MCF 10A (cell line): ENCODE measurements at regions not wholly inside any gene's neighbourhood (a gene's known extent, or its start where the extent isn't known, plus 50 kb on each side); places are given as distances from the start of the nearest gene placed in this dataset.

Experiments
- BruUV-seq: library from RNA; stranded (reverse); fragments of 400-500 nt; replicated peaks from 2 replicates; lab custom pipeline; 2021; lab: Mats Ljungman, UMichigan
- CTCF ChIA-PET: fragments of 300-600 bp; sonication (Branson Sonifier 250); formaldehyde crosslinking; extraction: SDS; loops from one replicate; lab custom pipeline; 2021; ENCODE audit warnings: antibody characterized with exemption, inconsistent platforms; lab: Yijun Ruan, JAX
- POLR2A ChIA-PET: fragments of 300-600, 350-650 bp; sonication (Branson Sonifier 250); formaldehyde crosslinking; extraction: SDS; loops from one replicate; lab custom pipeline; 2020; ENCODE audit warnings: antibody characterized with exemption, inconsistent platforms; lab: Yijun Ruan, JAX
- DNase-seq: peaks from one replicate; pipeline ENCODE4 v3.0.0-alpha.2; 2018; ENCODE audit not compliant: unreplicated experiment
- H3K27ac Mint-ChIP-seq: one replicate; pipeline ENCODE4 v1.8.0; 2022; ENCODE audit warnings: mild to moderate bottlenecking, low read depth, mixed read lengths; ENCODE audit not compliant: unreplicated experiment
- H3K27me3 Mint-ChIP-seq: one replicate; pipeline ENCODE4 v1.8.0; 2022; ENCODE audit warnings: mixed read lengths; ENCODE audit not compliant: insufficient read depth, unreplicated experiment
- H3K36me3 Mint-ChIP-seq: one replicate; pipeline ENCODE4 v1.8.0; 2022; ENCODE audit warnings: mild to moderate bottlenecking, moderate library complexity, mixed read lengths; ENCODE audit not compliant: insufficient read depth, unreplicated experiment
- H3K4me1 Mint-ChIP-seq: one replicate; pipeline ENCODE4 v1.8.0; 2022; ENCODE audit warnings: mixed read lengths; ENCODE audit not compliant: insufficient read depth, unreplicated experiment
- H3K4me3 Mint-ChIP-seq: one replicate; pipeline ENCODE4 v1.8.0; 2022; ENCODE audit warnings: mild to moderate bottlenecking, moderate library complexity, mixed read lengths; ENCODE audit not compliant: unreplicated experiment
- H3K9me3 Mint-ChIP-seq: one replicate; pipeline ENCODE4 v1.8.0; 2022; ENCODE audit warnings: mixed read lengths; ENCODE audit not compliant: unreplicated experiment
- intact Hi-C: fragments of 100-400 bp; cut with micrococcal nuclease; formaldehyde crosslinking; loops from 2 replicates; pipeline ENCODE4 v1.14.1; 2022
- TF ChIP-seq, protein P1 (sequence below): fragments of 200-600 bp; IDR thresholded peaks from one replicate; pipeline ENCODE4 v1.8.0; 2022; ENCODE audit warnings: antibody characterized with exemption, mild to moderate bottlenecking; ENCODE audit not compliant: unreplicated experiment

DNA sequence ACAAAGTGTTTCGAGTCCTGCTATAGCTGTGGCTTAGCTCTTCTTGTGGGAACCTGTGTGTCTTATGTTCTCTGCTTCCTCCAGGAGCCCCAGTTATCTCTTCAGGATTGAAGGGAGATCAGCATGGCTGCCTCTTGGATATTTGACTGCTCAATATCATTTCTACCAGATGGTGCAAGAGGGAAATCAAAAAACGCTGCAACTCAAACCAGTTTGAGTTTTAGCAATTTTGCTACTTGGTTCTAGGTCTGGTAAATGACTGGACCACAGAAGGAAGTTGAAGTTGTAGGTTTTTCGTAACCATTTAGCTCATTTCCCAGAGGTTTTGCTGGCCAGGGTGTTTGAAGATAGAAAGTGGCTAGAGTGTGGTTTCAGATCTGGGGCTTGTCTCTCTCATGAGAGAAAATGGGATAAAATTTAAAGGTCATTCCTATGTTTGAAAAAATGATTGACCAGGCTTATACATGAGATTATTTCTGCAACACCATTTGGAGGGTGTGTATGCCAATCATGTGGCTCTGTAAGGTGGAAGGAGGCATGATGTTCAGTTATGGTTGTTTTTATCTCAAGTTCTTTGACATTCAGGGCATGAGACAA lies 210.4 kb downstream of the SPRY1 start:
- Mint-ChIP-seq H3K36me3 (no peaks in the 10 kb centered on the region), H3K4me1 (no peaks in the 10 kb centered on the region), H3K9me3 (no peaks in the 10 kb centered on the region), H3K27ac (no peak overlapping the region), H3K4me3 (no peak overlapping the region), H3K27me3 (no peaks in the 10 kb centered on the region)
- intact Hi-C loops: no loop called here
- CTCF ChIA-PET: interaction anchor here (1.2 kb wide), 1 partner anchor 165 kb away, joined by 3 read pairs; no protein-coding TSS in a partner anchor
- DNase-seq: no peak
- BruUV-seq: no TSS peak
- POLR2A ChIA-PET: no interaction called here
- TF ChIP-seq, protein P1, sequence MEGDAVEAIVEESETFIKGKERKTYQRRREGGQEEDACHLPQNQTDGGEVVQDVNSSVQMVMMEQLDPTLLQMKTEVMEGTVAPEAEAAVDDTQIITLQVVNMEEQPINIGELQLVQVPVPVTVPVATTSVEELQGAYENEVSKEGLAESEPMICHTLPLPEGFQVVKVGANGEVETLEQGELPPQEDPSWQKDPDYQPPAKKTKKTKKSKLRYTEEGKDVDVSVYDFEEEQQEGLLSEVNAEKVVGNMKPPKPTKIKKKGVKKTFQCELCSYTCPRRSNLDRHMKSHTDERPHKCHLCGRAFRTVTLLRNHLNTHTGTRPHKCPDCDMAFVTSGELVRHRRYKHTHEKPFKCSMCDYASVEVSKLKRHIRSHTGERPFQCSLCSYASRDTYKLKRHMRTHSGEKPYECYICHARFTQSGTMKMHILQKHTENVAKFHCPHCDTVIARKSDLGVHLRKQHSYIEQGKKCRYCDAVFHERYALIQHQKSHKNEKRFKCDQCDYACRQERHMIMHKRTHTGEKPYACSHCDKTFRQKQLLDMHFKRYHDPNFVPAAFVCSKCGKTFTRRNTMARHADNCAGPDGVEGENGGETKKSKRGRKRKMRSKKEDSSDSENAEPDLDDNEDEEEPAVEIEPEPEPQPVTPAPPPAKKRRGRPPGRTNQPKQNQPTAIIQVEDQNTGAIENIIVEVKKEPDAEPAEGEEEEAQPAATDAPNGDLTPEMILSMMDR: no peak

DNA sequence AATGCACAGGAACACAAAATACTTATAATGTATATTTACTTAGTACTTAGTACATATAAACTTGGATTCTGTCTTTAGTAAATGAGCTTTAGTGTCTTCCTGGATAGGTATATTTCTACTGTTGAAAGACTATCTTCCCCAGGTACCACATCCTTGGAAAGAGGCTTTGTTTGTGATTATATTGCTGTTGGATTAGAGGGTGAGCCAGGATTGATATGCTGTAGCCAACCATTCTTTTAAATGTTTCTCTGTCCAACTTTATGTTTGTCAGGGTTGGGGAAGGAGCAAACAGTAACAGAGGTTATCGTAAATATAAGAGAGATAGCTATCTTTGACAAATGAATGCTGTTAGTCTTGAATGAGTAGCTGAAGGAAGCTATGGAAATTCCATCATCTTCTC lies 213.2 kb downstream of the SPRY1 start:
- Mint-ChIP-seq H3K4me1 (no peaks in the 10 kb centered on the region), H3K4me3 (no peak overlapping the region), H3K36me3 (no peaks in the 10 kb centered on the region), H3K9me3 (no peaks in the 10 kb centered on the region), H3K27me3 (no peaks in the 10 kb centered on the region), H3K27ac (no peak overlapping the region)
- TF ChIP-seq, protein P1: no peak
- no TSS peak for BruUV-seq
- intact Hi-C loops: no loop called here
- POLR2A ChIA-PET: no interaction called here
- CTCF ChIA-PET: no interaction called here
- no peak for DNase-seq

DNA sequence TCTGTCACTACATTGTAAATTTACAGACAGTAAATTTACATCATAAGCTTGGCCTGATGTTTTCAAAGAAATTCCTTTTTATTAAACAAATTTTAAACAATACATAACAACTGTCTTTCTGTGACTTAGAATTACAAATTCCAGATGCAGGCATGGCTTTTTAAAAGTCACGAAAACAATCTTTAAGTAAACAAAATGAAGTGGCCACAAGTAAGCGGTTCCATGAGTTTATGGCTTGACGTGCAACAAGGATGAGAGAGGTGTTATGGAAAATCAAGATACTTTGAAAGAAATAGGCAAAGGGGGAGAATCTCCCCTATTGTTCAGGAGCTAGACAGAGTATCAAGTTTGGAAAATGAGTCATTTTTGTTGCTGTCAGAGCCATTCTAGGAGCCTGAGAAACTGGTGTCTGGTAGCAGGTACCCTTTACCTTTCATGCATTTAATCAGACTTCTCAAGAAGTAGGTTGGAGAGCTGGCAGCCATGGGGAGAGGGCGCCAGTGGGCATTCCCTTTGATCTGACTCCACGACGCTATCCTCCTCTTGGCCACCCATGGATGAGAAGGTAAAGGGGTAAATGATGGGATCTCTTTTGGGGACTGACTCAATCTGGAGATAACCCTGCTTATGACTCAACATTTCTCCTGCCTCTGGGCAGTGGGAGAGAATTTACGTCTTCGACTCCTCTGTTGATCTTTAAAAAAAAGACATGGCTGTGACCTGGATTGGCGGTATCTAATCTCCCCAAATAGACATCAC lies 217.2 kb downstream of the SPRY1 start:
- no peaks in the 10 kb centered on the region for H3K27me3 Mint-ChIP-seq
- H3K36me3 Mint-ChIP-seq: no peaks in the 10 kb centered on the region
- ChIA-PET CTCF (no interaction called here), POLR2A (no interaction called here)
- no peaks in the 10 kb centered on the region for H3K4me1 Mint-ChIP-seq
- H3K4me3 Mint-ChIP-seq: no peak overlapping the region
- H3K27ac Mint-ChIP-seq: no peak overlapping the region
- BruUV-seq: no TSS peak
- no peaks in the 10 kb centered on the region for H3K9me3 Mint-ChIP-seq
- TF ChIP-seq, protein P1: no peak
- no peak for DNase-seq
- intact Hi-C loops: no loop called here

DNA sequence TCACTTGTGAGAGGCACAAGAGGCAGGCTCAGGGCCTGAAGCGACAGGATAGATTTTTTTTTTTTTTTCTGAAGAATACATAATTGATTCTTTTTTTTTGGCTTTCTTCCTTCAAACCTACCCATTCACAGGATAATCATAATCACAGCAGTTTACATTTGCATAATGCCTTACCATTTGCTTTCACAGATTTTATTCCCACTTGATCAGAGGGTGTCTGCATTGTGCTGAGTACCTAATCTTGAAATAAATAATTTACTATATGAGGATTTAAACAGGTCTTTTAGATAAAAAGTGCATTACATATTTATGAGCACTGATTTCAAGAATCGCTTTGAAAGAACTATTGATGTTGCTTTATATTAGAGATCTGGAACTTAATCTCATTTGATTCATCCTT lies 219.3 kb downstream of the SPRY1 start:
- ChIA-PET CTCF (no interaction called here), POLR2A (no interaction called here)
- Mint-ChIP-seq H3K4me1 (no peaks in the 10 kb centered on the region), H3K36me3 (no peaks in the 10 kb centered on the region), H3K27me3 (peaks cover 11% of the 10 kb centered on the region), H3K27ac (no peak overlapping the region), H3K4me3 (no peak overlapping the region), H3K9me3 (no peaks in the 10 kb centered on the region)
- intact Hi-C loops: no loop called here
- no peak for DNase-seq
- no TSS peak for BruUV-seq
- TF ChIP-seq, protein P1: no peak
